Adrenal gland (tissue), 9 donors: ENCODE measurements at regions not wholly inside any gene's neighbourhood (a gene's known extent, or its start where the extent isn't known, plus 50 kb on each side); places are given as distances from the start of the nearest gene placed in this dataset.

ENCODE experiments used
- DNase-seq, 7 donors: peaks; one replicate each; pipeline ENCODE4 v3.0.0-alpha.2; 2019 to 2020
- H3K27ac ChIP-seq, 5 donors: fragments of 200-600 bp; sonication (generic) in 4 of 5; 1 replicate in 3 of 5; 2 replicates in 2 of 5; pipeline versions ENCODE4 v1.5.1 to v1.8.0; 2016 to 2020; ENCODE audit warnings: mild to moderate bottlenecking in 1 of 5
- H3K27me3 ChIP-seq: fragments of 200-600 bp; 2 replicates; pipeline ENCODE4 v1.8.0; 2021
- H3K36me3 ChIP-seq, 2 donors: fragments of 200-600 bp; replicated peaks in 1 of 2; 1 replicate in 1 of 2; 2 replicates in 1 of 2; pipeline versions ENCODE4 v1.5.1 to v1.8.0; 2018 to 2022
- H3K4me1 ChIP-seq, 2 donors: fragments of 200-600 bp; replicated peaks in 1 of 2; 1 replicate in 1 of 2; 2 replicates in 1 of 2; pipeline versions ENCODE4 v1.5.1 to v1.8.0; 2018 to 2021
- H3K4me3 ChIP-seq, 4 donors: fragments of 200-600 bp; sonication (generic) in 3 of 4; one replicate each; pipeline ENCODE4 v1.5.1; 2016 to 2018
- H3K9me3 ChIP-seq, 3 donors: fragments of 200-600 bp; sonication (generic) in 1 of 3; replicated peaks in 1 of 3; 1 replicate in 2 of 3; 2 replicates in 1 of 3; pipeline versions ENCODE4 v1.5.1 to v1.8.0; 2016 to 2021
- POLR2A ChIP-seq, 2 donors: fragments of 450-650 bp; IDR thresholded peaks; one replicate each; pipeline ENCODE4 v1.6.1; 2017; ENCODE audit warnings: antibody characterized with exemption in 2 of 2, mild to moderate bottlenecking in 2 of 2, moderate library complexity in 1 of 2
- WGBS, 4 donors: extraction: QIAGEN DNeasy Blood & Tissue Kit in 2 of 4; methylation state at CpG; one replicate each; pipeline versions ENCODE4 v1.1.5 to v1.1.7; 2013 to 2017; 5-methylcytosine and 5-hydroxymethylcytosine counted together
- intact Hi-C, 2 donors: fragments of 100-400 bp; cut with DNase I; formaldehyde crosslinking; loops; one replicate each; pipeline versions ENCODE4 v1.14.1 to v1.15.0; 2022 to 2023
- TF ChIP-seq, protein P1 (sequence below), 6 experiments: fragments of 450-650 bp in 4 of 6; fragments of 200-600 bp in 2 of 6; sonication (generic) in 1 of 6; IDR thresholded peaks; 1 replicate in 5 of 6; 2 replicates in 1 of 6; pipeline versions ENCODE4 v1.5.1 to v1.8.0; 2016 to 2021; ENCODE audit warnings: antibody characterized with exemption in 6 of 6, mild to moderate bottlenecking in 2 of 6, moderate library complexity in 1 of 6
- donor health status: healthy with polysubstance abuse.
- donor health status: Bipolar disorder and iron deficiency.
- donor health status: DM: yes; HTN: yes; CAD: no.
- donor health status: DM: no; HTN: no; CAD: no.
- donor health status: DM: no; HTN: no; CAD: no.

DNA sequence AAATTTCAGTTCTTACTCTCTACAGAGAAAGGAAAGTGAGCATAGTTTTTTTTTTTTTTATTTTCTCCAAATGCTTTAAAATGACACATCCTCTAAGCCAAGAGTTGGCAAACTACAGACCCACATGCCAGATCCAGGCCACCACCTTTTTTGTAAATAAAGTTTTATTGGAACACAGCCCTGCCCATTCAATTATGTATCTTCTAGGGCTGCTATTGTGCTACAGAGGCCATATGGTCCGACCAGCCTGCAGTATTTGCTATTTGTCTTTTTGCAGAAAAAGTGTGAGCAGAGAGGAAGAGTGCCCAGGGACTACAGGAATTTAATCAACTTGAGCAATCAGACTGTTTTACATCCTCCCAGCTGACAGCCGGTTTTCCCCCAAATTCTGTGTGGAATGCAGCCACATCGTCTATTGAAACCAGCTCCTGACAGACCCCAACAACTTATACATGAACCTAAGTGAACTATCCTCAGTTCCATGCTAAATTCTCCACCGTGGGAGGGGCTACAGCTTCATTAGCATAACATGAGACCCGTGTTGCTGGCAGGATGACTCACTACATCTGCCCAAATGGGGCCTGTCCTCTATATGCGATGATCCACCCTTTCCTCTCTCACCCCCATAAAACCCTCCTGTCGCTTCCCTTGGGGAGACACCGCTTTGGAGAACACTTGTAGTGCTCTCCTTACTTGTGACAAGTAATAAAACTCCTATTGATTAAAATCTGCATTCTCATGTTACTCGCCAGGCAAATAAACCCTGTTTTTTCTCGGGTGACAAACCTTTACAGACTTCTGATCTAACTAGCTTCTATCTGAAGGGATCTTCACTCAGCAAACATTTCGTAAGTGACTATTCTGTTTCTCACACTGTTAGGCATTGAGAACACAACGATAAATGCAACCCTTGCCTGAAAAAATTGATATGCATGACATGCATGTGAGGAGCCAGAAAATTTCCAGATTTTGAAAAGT lies 149.4 kb upstream of the HS3ST3A1 start:
- no peak overlapping the region for H3K4me3 ChIP-seq
- H3K27me3 ChIP-seq = no peaks in the 10 kb centered on the region
- 48 to 58% (median 51%) methylated on average over 12 of the region's 12 CpGs for WGBS, 4 donors
- intact Hi-C loops = no loop called here
- no peaks in the 10 kb centered on the region for H3K36me3 ChIP-seq
- no peak for TF ChIP-seq POLR2A (IDR thresholded peaks at IDR 0.05)
- TF ChIP-seq, protein P1, sequence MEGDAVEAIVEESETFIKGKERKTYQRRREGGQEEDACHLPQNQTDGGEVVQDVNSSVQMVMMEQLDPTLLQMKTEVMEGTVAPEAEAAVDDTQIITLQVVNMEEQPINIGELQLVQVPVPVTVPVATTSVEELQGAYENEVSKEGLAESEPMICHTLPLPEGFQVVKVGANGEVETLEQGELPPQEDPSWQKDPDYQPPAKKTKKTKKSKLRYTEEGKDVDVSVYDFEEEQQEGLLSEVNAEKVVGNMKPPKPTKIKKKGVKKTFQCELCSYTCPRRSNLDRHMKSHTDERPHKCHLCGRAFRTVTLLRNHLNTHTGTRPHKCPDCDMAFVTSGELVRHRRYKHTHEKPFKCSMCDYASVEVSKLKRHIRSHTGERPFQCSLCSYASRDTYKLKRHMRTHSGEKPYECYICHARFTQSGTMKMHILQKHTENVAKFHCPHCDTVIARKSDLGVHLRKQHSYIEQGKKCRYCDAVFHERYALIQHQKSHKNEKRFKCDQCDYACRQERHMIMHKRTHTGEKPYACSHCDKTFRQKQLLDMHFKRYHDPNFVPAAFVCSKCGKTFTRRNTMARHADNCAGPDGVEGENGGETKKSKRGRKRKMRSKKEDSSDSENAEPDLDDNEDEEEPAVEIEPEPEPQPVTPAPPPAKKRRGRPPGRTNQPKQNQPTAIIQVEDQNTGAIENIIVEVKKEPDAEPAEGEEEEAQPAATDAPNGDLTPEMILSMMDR (IDR thresholded peaks at IDR 0.05) = no peak
- H3K9me3 ChIP-seq = no peaks in the 10 kb centered on the region
- H3K4me1 ChIP-seq = no peaks in the 10 kb centered on the region
- no peak for DNase-seq
- H3K27ac ChIP-seq = no peak overlapping the region

DNA sequence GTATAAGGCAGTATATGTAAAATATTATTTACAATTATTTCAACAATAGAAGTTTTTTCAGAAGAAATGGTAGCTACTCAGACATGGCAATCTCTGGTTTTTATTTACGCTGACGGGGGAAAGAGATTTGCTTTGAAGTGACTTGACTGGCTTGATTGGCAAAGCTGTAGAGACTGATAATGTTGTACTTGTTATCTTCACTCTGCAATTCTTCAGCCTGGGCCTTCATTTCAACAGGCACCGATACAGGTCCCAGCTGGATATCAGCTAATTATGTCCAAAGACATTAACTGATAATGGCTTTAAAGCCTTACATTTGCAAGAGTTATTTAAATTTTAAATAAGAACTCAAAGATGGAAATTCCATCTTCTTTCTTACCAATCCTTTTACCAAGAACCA lies 151.4 kb upstream of the HS3ST3A1 start:
- intact Hi-C loops = no loop called here
- no peak for DNase-seq
- Histone ChIP-seq H3K4me1 (no peaks in the 10 kb centered on the region), H3K27me3 (no peaks in the 10 kb centered on the region), H3K9me3 (no peaks in the 10 kb centered on the region), H3K36me3 (no peaks in the 10 kb centered on the region), H3K4me3 (no peak overlapping the region), H3K27ac (no peak overlapping the region)
- WGBS, 4 donors = 75 to 79% (median 76%) methylated on average over 3 of the region's 3 CpGs
- TF ChIP-seq POLR2A (IDR thresholded peaks at IDR 0.05) = no peak

DNA sequence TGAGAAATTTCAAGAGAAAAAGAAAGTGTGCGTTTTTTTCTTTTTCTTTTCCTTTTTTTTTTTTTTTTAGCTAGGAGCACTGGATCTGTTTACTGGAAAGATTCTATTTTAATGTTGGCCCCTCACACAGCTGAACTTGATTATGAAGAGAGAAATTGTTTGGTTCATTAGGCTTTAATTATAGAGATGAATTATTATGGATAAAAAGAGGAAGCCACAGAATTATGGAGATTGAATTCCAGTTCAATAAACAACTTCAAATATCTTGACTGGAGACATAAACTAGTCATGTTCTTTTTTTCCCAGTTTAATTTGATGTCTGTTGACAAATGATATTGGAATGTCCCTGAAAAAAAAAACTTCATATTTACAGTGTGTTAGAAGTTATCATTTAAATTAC lies 152.0 kb upstream of the HS3ST3A1 start:
- H3K27me3 ChIP-seq = no peaks in the 10 kb centered on the region
- intact Hi-C loops = no loop called here
- DNase-seq = no peak
- TF ChIP-seq POLR2A (IDR thresholded peaks at IDR 0.05) = no peak
- TF ChIP-seq, protein P1 (IDR thresholded peaks at IDR 0.05) = no peak
- no peaks in the 10 kb centered on the region for H3K36me3 ChIP-seq
- H3K4me3 ChIP-seq = no peak overlapping the region
- no peaks in the 10 kb centered on the region for H3K4me1 ChIP-seq
- no peaks in the 10 kb centered on the region for H3K9me3 ChIP-seq
- no peak overlapping the region for H3K27ac ChIP-seq
- WGBS, 4 donors = 69 to 97% (median 85%) methylated on average over 1 of the region's 1 CpG

DNA sequence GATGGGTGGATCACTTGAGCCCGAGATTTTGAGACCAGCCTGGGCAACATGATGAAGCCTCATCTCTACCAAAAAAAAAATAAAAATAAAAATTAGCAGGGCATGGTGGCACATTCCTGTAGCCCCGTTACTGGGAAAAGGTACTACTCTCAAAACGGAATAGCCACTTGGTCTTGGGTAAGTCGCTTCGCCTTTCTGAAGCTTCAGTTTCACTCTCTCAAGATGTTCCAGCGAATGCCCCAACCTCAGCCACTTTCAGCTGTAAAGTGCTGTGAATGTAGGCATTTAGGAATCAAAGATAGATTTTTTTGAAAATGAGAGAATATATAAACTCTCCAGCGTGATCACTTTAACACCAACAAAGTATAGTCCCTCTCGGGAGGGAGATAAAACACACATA lies 154.1 kb upstream of the HS3ST3A1 start:
- no peak for DNase-seq
- Histone ChIP-seq H3K4me3 (no peak overlapping the region), H3K27ac (no peak overlapping the region), H3K9me3 (no peaks in the 10 kb centered on the region), H3K27me3 (peaks cover 7% of the 10 kb centered on the region), H3K36me3 (no peaks in the 10 kb centered on the region), H3K4me1 (no peaks in the 10 kb centered on the region)
- TF ChIP-seq, protein P1 (IDR thresholded peaks at IDR 0.05) = no peak
- no peak for TF ChIP-seq POLR2A (IDR thresholded peaks at IDR 0.05)
- intact Hi-C loops = no loop called here
- WGBS, 4 donors = 76 to 86% (median 84%) methylated on average over 8 of the region's 8 CpGs

DNA sequence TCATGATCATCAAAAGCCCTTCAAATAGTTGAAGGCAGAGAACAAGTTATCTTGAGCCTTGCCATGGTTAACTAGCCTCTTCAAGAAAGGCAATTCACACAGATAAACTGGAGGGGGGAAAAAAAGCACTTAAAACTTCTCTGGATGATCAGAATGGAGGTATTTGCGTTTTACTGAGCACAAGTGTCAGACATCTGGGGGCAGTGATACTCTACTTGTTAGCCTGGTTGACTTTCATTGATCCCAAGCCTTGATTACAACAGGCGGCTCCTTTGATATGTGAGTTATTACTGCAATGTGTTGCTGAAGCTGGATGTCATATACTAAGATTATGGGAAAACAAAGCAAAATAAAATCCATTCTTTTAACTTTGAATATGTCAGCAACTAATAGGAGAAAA lies 155.0 kb upstream of the HS3ST3A1 start:
- no peaks in the 10 kb centered on the region for H3K36me3 ChIP-seq
- H3K27me3 ChIP-seq = peaks cover 9% of the 10 kb centered on the region
- H3K9me3 ChIP-seq = no peaks in the 10 kb centered on the region
- 53 to 74% (median 62%) methylated on average over 2 of the region's 2 CpGs for WGBS, 4 donors
- TF ChIP-seq POLR2A (IDR thresholded peaks at IDR 0.05) = no peak
- TF ChIP-seq, protein P1 (IDR thresholded peaks at IDR 0.05) = no peak
- no peaks in the 10 kb centered on the region for H3K4me1 ChIP-seq
- no peak for DNase-seq
- no peak overlapping the region for H3K4me3 ChIP-seq
- no peak overlapping the region for H3K27ac ChIP-seq
- intact Hi-C loops = no loop called here
